ENCODE measurements at regions not wholly inside any gene's neighbourhood (a gene's known extent, or its start where the extent isn't known, plus 50 kb on each side); places are given as distances from the start of the nearest gene placed in this dataset.

GRCh38 chr1:157235307-157235706, 97.1 kb upstream of the ETV3 start:
- H3K18ac ChIP-seq (ENCODE audit: low read length) = peak overlapping the region; percentile 83
- H4K12ac ChIP-seq (ENCODE audit: low read depth, low read length) = no peak overlapping the region
- WGBS (ENCODE audit: extremely low coverage, insufficient coverage, insufficient read length) = no CpG with 5 or more reads among the region's 4 CpGs
- no peak overlapping the region for H3K9ac ChIP-seq (ENCODE audit: low read length)
- peak overlapping the region; percentile 67 for H3K14ac ChIP-seq (ENCODE audit: low read length)
- H2BK120ac ChIP-seq (ENCODE audit: insufficient read depth, low read length, poor library complexity) = peak overlapping the region; percentile 90
- H3K4me1 ChIP-seq (ENCODE audit: control insufficient read depth in 1 of 2, insufficient read depth in 2 of 2, low read length in 2 of 2) = peaks cover 12 to 30% of the 10 kb centered on the region in 2 experiments
- peak overlapping the region; percentile 19 for H3K4ac ChIP-seq (ENCODE audit: low read depth, low read length)
- no peak overlapping the region for H2AK5ac ChIP-seq (ENCODE audit: low read length)
- DNase-seq = peak; percentile 24 to 70
- no peak overlapping the region for H2AFZ ChIP-seq (ENCODE audit: insufficient read depth, low read length, poor library complexity)
- H3K36me3 ChIP-seq (ENCODE audit: control insufficient read depth in 1 of 2, insufficient read depth in 2 of 2, low read length in 2 of 2) = no peaks in the 10 kb centered on the region
- H4K8ac ChIP-seq (ENCODE audit: low read depth, low read length) = peak overlapping the region; percentile 84
- H4K91ac ChIP-seq (ENCODE audit: low read depth, low read length) = peak overlapping the region; percentile 85
- peaks cover 1% of the 10 kb centered on the region for H3K9me3 ChIP-seq (ENCODE audit: insufficient read depth, low read depth, low read length)
- no peak overlapping the region for H3K4me3 ChIP-seq (ENCODE audit: low read depth, low read length)
- peaks cover 1% of the 10 kb centered on the region for H3K79me2 ChIP-seq (ENCODE audit: control insufficient read depth, insufficient read depth, low read length, poor library complexity)
- H3K79me1 ChIP-seq (ENCODE audit: low read length) = peaks cover 17% of the 10 kb centered on the region
- no peaks in the 10 kb centered on the region for H3K27me3 ChIP-seq (ENCODE audit: insufficient read depth, low read length)
- H3K4me2 ChIP-seq (ENCODE audit: low read length) = peak overlapping the region; percentile 44
- H2BK5ac ChIP-seq (ENCODE audit: low read depth, low read length, poor library complexity) = peak overlapping the region; percentile 83
- H2BK12ac ChIP-seq (ENCODE audit: low read length) = peak overlapping the region; percentile 90
- no peak overlapping the region for H3K23ac ChIP-seq (ENCODE audit: low read length)
- H3K27ac ChIP-seq (ENCODE audit: low read depth, low read length) = peak overlapping the region; percentile 80

- Histone ChIP-seq H2AK5ac (ENCODE audit: low read length) (no peak overlapping the region), H3K14ac (ENCODE audit: low read length) (no peak overlapping the region), H3K4ac (ENCODE audit: low read depth, low read length) (no peak overlapping the region), H3K4me1 (ENCODE audit: control insufficient read depth in 1 of 2, insufficient read depth in 2 of 2, low read length in 2 of 2) (peaks cover 12 to 27% of the 10 kb centered on the region in 2 experiments), H3K27ac (ENCODE audit: low read depth, low read length) (peak overlapping the region; percentile 87), H4K12ac (ENCODE audit: low read depth, low read length) (no peak overlapping the region), H3K79me1 (ENCODE audit: low read length) (peaks cover 17% of the 10 kb centered on the region), H2BK120ac (ENCODE audit: insufficient read depth, low read length, poor library complexity) (peak overlapping the region; percentile 90), H3K4me3 (ENCODE audit: low read depth, low read length) (no peak overlapping the region), H2BK5ac (ENCODE audit: low read depth, low read length, poor library complexity) (peak overlapping the region; percentile 83), H3K27me3 (ENCODE audit: insufficient read depth, low read length) (no peaks in the 10 kb centered on the region), H2AFZ (ENCODE audit: insufficient read depth, low read length, poor library complexity) (no peak overlapping the region), H3K9me3 (ENCODE audit: insufficient read depth, low read depth, low read length) (peaks cover 1% of the 10 kb centered on the region), H3K36me3 (ENCODE audit: control insufficient read depth in 1 of 2, insufficient read depth in 2 of 2, low read length in 2 of 2) (no peaks in the 10 kb centered on the region), H4K91ac (ENCODE audit: low read depth, low read length) (peak overlapping the region; percentile 85), H3K9ac (ENCODE audit: low read length) (no peak overlapping the region), H3K79me2 (ENCODE audit: control insufficient read depth, insufficient read depth, low read length, poor library complexity) (peaks cover 1% of the 10 kb centered on the region), H3K4me2 (ENCODE audit: low read length) (peak overlapping the region; percentile 44), H2BK12ac (ENCODE audit: low read length) (no peak overlapping the region), H3K23ac (ENCODE audit: low read length) (no peak overlapping the region), H4K8ac (ENCODE audit: low read depth, low read length) (no peak overlapping the region), H3K18ac (ENCODE audit: low read length) (no peak overlapping the region)
- no CpG with 5 or more reads among the region's 3 CpGs for WGBS (ENCODE audit: extremely low coverage, insufficient coverage, insufficient read length)
- peak; percentile 56 to 74 for DNase-seq
These were observed 96.6 kb upstream of the ETV3 start for GRCh38 chr1:157234705-157235273.

GRCh38 chr1:157233131-157233530, 94.9 kb upstream of the ETV3 start:
- Histone ChIP-seq H3K4ac (ENCODE audit: low read depth, low read length) (no peak overlapping the region), H3K9ac (ENCODE audit: low read length) (no peak overlapping the region), H3K4me1 (ENCODE audit: control insufficient read depth in 1 of 2, insufficient read depth in 2 of 2, low read length in 2 of 2) (peaks cover 12 to 24% of the 10 kb centered on the region in 2 experiments), H3K4me2 (ENCODE audit: low read length) (no peak overlapping the region), H3K79me1 (ENCODE audit: low read length) (peaks cover 17% of the 10 kb centered on the region), H3K27ac (ENCODE audit: low read depth, low read length) (no peak overlapping the region), H3K14ac (ENCODE audit: low read length) (no peak overlapping the region), H4K91ac (ENCODE audit: low read depth, low read length) (no peak overlapping the region), H3K9me3 (ENCODE audit: insufficient read depth, low read depth, low read length) (peaks cover 1% of the 10 kb centered on the region), H3K27me3 (ENCODE audit: insufficient read depth, low read length) (no peaks in the 10 kb centered on the region), H3K79me2 (ENCODE audit: control insufficient read depth, insufficient read depth, low read length, poor library complexity) (peaks cover 1% of the 10 kb centered on the region), H2AFZ (ENCODE audit: insufficient read depth, low read length, poor library complexity) (no peak overlapping the region), H4K12ac (ENCODE audit: low read depth, low read length) (no peak overlapping the region), H2AK5ac (ENCODE audit: low read length) (no peak overlapping the region), H4K8ac (ENCODE audit: low read depth, low read length) (no peak overlapping the region), H2BK5ac (ENCODE audit: low read depth, low read length, poor library complexity) (no peak overlapping the region), H3K23ac (ENCODE audit: low read length) (no peak overlapping the region), H2BK12ac (ENCODE audit: low read length) (peak overlapping the region; percentile 55), H3K4me3 (ENCODE audit: low read depth, low read length) (no peak overlapping the region), H2BK120ac (ENCODE audit: insufficient read depth, low read length, poor library complexity) (no peak overlapping the region), H3K18ac (ENCODE audit: low read length) (no peak overlapping the region), H3K36me3 (ENCODE audit: control insufficient read depth in 1 of 2, insufficient read depth in 2 of 2, low read length in 2 of 2) (no peaks in the 10 kb centered on the region)
- no peak for DNase-seq
- no CpG with 5 or more reads among the region's 1 CpG for WGBS (ENCODE audit: extremely low coverage, insufficient coverage, insufficient read length)

GRCh38 chr1:157231846-157232525, 93.8 kb upstream of the ETV3 start:
- Histone ChIP-seq H3K79me2 (ENCODE audit: control insufficient read depth, insufficient read depth, low read length, poor library complexity) (peaks cover 1% of the 10 kb centered on the region), H3K4me2 (ENCODE audit: low read length) (no peak overlapping the region), H3K4me3 (ENCODE audit: low read depth, low read length) (no peak overlapping the region), H4K8ac (ENCODE audit: low read depth, low read length) (no peak overlapping the region), H3K9me3 (ENCODE audit: insufficient read depth, low read depth, low read length) (peaks cover 1% of the 10 kb centered on the region), H4K91ac (ENCODE audit: low read depth, low read length) (no peak overlapping the region), H3K18ac (ENCODE audit: low read length) (no peak overlapping the region), H2BK12ac (ENCODE audit: low read length) (no peak overlapping the region), H3K27ac (ENCODE audit: low read depth, low read length) (no peak overlapping the region), H2AFZ (ENCODE audit: insufficient read depth, low read length, poor library complexity) (no peak overlapping the region), H3K14ac (ENCODE audit: low read length) (no peak overlapping the region), H3K23ac (ENCODE audit: low read length) (no peak overlapping the region), H3K27me3 (ENCODE audit: insufficient read depth, low read length) (no peaks in the 10 kb centered on the region), H3K4ac (ENCODE audit: low read depth, low read length) (no peak overlapping the region), H3K79me1 (ENCODE audit: low read length) (peaks cover 17% of the 10 kb centered on the region), H4K12ac (ENCODE audit: low read depth, low read length) (no peak overlapping the region), H3K36me3 (ENCODE audit: control insufficient read depth in 1 of 2, insufficient read depth in 2 of 2, low read length in 2 of 2) (no peaks in the 10 kb centered on the region), H3K4me1 (ENCODE audit: control insufficient read depth in 1 of 2, insufficient read depth in 2 of 2, low read length in 2 of 2) (peaks cover 12 to 22% of the 10 kb centered on the region in 2 experiments), H3K9ac (ENCODE audit: low read length) (no peak overlapping the region), H2BK120ac (ENCODE audit: insufficient read depth, low read length, poor library complexity) (no peak overlapping the region), H2BK5ac (ENCODE audit: low read depth, low read length, poor library complexity) (no peak overlapping the region), H2AK5ac (ENCODE audit: low read length) (no peak overlapping the region)
- WGBS (ENCODE audit: extremely low coverage, insufficient coverage, insufficient read length) = no CpG with 5 or more reads among the region's 4 CpGs
- no peak for DNase-seq
